ENCODE measurements at regions not wholly inside any gene's neighbourhood (a gene's known extent, or its start where the extent isn't known, plus 50 kb on each side); places are given as distances from the start of the nearest gene placed in this dataset.
"Not testable (repeated sequence)": the region's sequence is repeated elsewhere in the genome, so short reads cannot be mapped to it uniquely, and the experiment has no call there.

DNA sequence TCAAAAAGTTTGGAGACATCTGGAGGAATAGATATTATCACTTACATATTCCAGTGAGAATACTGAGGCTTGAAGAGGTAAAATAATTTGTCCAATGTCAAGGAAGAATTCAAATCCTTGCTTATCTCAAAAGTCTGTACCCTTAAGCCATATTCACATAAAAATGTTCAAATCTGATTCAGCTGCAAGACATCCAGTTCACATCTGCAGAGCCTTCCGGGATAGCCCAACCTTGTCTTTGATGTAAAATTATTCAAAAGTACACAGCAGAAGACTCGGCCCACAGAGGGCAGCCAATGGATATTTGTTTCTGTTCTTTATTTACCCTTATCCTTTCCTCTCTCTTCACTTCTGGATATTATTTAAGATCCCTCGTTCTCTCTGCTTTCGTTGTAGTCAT, 1183.8 kb upstream of the WWC1 start:
- 84% methylated on average over 4 of the region's 4 CpGs for WGBS
- TF ChIP-seq JUND (IDR thresholded peaks at IDR 0.05), result no peak
- no peak for TF ChIP-seq EGR1 (IDR thresholded peaks at IDR 0.05; ENCODE audit: low read depth in 2 of 2)
- TF ChIP-seq, protein P1, sequence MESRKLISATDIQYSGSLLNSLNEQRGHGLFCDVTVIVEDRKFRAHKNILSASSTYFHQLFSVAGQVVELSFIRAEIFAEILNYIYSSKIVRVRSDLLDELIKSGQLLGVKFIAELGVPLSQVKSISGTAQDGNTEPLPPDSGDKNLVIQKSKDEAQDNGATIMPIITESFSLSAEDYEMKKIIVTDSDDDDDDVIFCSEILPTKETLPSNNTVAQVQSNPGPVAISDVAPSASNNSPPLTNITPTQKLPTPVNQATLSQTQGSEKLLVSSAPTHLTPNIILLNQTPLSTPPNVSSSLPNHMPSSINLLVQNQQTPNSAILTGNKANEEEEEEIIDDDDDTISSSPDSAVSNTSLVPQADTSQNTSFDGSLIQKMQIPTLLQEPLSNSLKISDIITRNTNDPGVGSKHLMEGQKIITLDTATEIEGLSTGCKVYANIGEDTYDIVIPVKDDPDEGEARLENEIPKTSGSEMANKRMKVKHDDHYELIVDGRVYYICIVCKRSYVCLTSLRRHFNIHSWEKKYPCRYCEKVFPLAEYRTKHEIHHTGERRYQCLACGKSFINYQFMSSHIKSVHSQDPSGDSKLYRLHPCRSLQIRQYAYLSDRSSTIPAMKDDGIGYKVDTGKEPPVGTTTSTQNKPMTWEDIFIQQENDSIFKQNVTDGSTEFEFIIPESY (IDR thresholded peaks at IDR 0.05), result no peak
- TF ChIP-seq TAF1 (conservative IDR thresholded peaks at IDR 0.05), result no peak
- TF ChIP-seq GABPA (IDR thresholded peaks at IDR 0.05 in 1 of 2, conservative IDR thresholded peaks at IDR 0.05 in 1 of 2), result no peak
- TF ChIP-seq FOXA1 (IDR thresholded peaks at IDR 0.05), result no peak
- TF ChIP-seq, protein P2, sequence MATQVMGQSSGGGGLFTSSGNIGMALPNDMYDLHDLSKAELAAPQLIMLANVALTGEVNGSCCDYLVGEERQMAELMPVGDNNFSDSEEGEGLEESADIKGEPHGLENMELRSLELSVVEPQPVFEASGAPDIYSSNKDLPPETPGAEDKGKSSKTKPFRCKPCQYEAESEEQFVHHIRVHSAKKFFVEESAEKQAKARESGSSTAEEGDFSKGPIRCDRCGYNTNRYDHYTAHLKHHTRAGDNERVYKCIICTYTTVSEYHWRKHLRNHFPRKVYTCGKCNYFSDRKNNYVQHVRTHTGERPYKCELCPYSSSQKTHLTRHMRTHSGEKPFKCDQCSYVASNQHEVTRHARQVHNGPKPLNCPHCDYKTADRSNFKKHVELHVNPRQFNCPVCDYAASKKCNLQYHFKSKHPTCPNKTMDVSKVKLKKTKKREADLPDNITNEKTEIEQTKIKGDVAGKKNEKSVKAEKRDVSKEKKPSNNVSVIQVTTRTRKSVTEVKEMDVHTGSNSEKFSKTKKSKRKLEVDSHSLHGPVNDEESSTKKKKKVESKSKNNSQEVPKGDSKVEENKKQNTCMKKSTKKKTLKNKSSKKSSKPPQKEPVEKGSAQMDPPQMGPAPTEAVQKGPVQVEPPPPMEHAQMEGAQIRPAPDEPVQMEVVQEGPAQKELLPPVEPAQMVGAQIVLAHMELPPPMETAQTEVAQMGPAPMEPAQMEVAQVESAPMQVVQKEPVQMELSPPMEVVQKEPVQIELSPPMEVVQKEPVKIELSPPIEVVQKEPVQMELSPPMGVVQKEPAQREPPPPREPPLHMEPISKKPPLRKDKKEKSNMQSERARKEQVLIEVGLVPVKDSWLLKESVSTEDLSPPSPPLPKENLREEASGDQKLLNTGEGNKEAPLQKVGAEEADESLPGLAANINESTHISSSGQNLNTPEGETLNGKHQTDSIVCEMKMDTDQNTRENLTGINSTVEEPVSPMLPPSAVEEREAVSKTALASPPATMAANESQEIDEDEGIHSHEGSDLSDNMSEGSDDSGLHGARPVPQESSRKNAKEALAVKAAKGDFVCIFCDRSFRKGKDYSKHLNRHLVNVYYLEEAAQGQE (IDR thresholded peaks at IDR 0.05), result no peak
- no peak for TF ChIP-seq SP1 (IDR thresholded peaks at IDR 0.05)
- TF ChIP-seq, protein P3, sequence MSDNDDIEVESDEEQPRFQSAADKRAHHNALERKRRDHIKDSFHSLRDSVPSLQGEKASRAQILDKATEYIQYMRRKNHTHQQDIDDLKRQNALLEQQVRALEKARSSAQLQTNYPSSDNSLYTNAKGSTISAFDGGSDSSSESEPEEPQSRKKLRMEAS (IDR thresholded peaks at IDR 0.05), result no peak
- TF ChIP-seq HNF4A (conservative IDR thresholded peaks at IDR 0.05), result no peak
- TF ChIP-seq HNF4G (IDR thresholded peaks at IDR 0.05), result no peak
- TF ChIP-seq RXRA (IDR thresholded peaks at IDR 0.05), result no peak
- TF ChIP-seq YY1 (IDR thresholded peaks at IDR 0.05), result no peak
- TF ChIP-seq, protein P4, sequence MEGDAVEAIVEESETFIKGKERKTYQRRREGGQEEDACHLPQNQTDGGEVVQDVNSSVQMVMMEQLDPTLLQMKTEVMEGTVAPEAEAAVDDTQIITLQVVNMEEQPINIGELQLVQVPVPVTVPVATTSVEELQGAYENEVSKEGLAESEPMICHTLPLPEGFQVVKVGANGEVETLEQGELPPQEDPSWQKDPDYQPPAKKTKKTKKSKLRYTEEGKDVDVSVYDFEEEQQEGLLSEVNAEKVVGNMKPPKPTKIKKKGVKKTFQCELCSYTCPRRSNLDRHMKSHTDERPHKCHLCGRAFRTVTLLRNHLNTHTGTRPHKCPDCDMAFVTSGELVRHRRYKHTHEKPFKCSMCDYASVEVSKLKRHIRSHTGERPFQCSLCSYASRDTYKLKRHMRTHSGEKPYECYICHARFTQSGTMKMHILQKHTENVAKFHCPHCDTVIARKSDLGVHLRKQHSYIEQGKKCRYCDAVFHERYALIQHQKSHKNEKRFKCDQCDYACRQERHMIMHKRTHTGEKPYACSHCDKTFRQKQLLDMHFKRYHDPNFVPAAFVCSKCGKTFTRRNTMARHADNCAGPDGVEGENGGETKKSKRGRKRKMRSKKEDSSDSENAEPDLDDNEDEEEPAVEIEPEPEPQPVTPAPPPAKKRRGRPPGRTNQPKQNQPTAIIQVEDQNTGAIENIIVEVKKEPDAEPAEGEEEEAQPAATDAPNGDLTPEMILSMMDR (IDR thresholded peaks at IDR 0.05; ENCODE audit: low read depth, low read length, missing input control), result no peak
- no peak for TF ChIP-seq NR2F2 (IDR thresholded peaks at IDR 0.05)
- no peak for TF ChIP-seq RAD21 (IDR thresholded peaks at IDR 0.05)
- no peak for TF ChIP-seq FOXA2 (IDR thresholded peaks at IDR 0.05)
- TF ChIP-seq, protein P5, sequence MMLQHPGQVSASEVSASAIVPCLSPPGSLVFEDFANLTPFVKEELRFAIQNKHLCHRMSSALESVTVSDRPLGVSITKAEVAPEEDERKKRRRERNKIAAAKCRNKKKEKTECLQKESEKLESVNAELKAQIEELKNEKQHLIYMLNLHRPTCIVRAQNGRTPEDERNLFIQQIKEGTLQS (IDR thresholded peaks at IDR 0.05), result no peak
- Histone ChIP-seq H3K9ac (ENCODE audit: low read depth in 1 of 2, low read length in 2 of 2) (no peak overlapping the region), H3K9me3 (ENCODE audit: control insufficient read depth in 4 of 4, low read length in 3 of 4) (no peaks in the 10 kb centered on the region), H3K36me3 (ENCODE audit: control insufficient read depth in 4 of 4, insufficient read depth in 3 of 4, low read depth in 1 of 4, low read length in 3 of 4) (no peaks in the 10 kb centered on the region), H3K4me3 (ENCODE audit: low read depth in 1 of 3, low read length in 3 of 3) (no peak overlapping the region), H3K27me3 (ENCODE audit: control insufficient read depth in 4 of 4, insufficient read depth in 4 of 4, low read length in 3 of 4) (no peaks in the 10 kb centered on the region), H3K4me1 (ENCODE audit: control insufficient read depth in 4 of 4, insufficient read depth in 4 of 4, low read length in 3 of 4) (no peaks in the 10 kb centered on the region), H3K27ac (ENCODE audit: low read depth in 1 of 2, low read length in 2 of 2) (no peak overlapping the region)
- no peak for DNase-seq (ENCODE audit: low spot score)

DNA sequence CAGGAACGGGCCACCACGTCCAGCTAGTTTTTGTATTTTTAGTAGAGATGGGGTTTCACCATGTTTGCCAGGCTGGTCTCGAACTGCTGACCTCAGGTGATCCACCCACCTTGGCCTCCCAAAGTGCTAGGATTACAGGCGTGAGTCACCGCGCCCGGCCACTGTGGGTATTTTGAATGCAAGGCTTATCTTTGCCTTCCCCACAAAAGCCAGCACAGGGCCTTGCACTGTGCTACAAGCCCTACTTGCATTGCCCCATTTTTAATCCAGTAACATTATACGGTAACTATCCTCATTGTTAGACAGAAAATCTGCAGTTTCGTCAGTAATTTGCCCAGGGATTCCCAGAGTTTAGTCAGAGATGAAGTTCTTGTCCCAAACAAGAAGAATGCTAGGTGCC, 1183.2 kb upstream of the WWC1 start:
- H3K4me3 ChIP-seq (ENCODE audit: low read depth in 1 of 3, low read length in 3 of 3); H3K4me1 ChIP-seq (ENCODE audit: control insufficient read depth in 4 of 4, insufficient read depth in 4 of 4, low read length in 3 of 4); H3K36me3 ChIP-seq (ENCODE audit: control insufficient read depth in 4 of 4, insufficient read depth in 3 of 4, low read depth in 1 of 4, low read length in 3 of 4); H3K27ac ChIP-seq (ENCODE audit: low read depth in 1 of 2, low read length in 2 of 2); H3K27me3 ChIP-seq (ENCODE audit: control insufficient read depth in 4 of 4, insufficient read depth in 4 of 4, low read length in 3 of 4); H3K9me3 ChIP-seq (ENCODE audit: control insufficient read depth in 4 of 4, low read length in 3 of 4); H3K9ac ChIP-seq (ENCODE audit: low read depth in 1 of 2, low read length in 2 of 2); DNase-seq (ENCODE audit: low spot score): not testable (repeated sequence)
- 89% methylated on average over 9 of the region's 9 CpGs for WGBS

Measured in liver (tissue), 8 donors.